HCT116 (cell line): ENCODE measurements at regions not wholly inside any gene's neighbourhood (a gene's known extent, or its start where the extent isn't known, plus 50 kb on each side); places are given as distances from the start of the nearest gene placed in this dataset.

Experiments
- ATAC-seq: fragments of 200-7000 bp; cut with Tn5 transposase; 2 replicates; pipeline ENCODE4 v1.9.1; 2020; ENCODE audit warnings: mild to moderate bottlenecking, moderate library complexity
- BruUV-seq: library from RNA; stranded (reverse); fragments of 400-500 nt; replicated peaks from 2 replicates; lab custom pipeline; 2021; lab: Mats Ljungman, UMichigan
- CTCF ChIA-PET: fragments of 300-600 bp; sonication (Branson Sonifier 250); formaldehyde crosslinking; loops from one replicate; lab custom pipeline; 2021; ENCODE audit warnings: antibody characterized with exemption; lab: Charles Lee
- POLR2A ChIA-PET: fragments of 300-600, 350-600 bp; sonication (Branson Sonifier 250); formaldehyde crosslinking; loops from one replicate; lab custom pipeline; 2021; ENCODE audit warnings: antibody characterized with exemption; lab: Charles Lee
- RAD21 ChIA-PET, 2 experiments: fragments of 300-600 bp; sonication (Branson Sonifier 250); formaldehyde crosslinking; loops; one replicate each; lab custom pipeline; 2023; ENCODE audit warnings: low total read pairs in 2 of 2; ENCODE audit not compliant: uncharacterized antibody in 2 of 2, unreplicated experiment in 2 of 2, low non-redundant PET in 1 of 2; lab: Charles Lee
- DNase-seq: peaks from one replicate; pipeline ENCODE4 v3.0.0-alpha.2; 2010; ENCODE audit warnings: low read depth, low spot score
- H2AFZ ChIP-seq: fragments of 200-600 bp; shearing (Covaris generic), sonication (generic); 2 replicates; pipeline ENCODE4 v1.6.1; 2017; ENCODE audit warnings: low read depth, mixed run types, mixed read lengths, antibody characterized with exemption, low read length; ENCODE audit not compliant: poor library complexity, severe bottlenecking
- H3K27ac ChIP-seq: 2 replicates; pipeline ENCODE4 v1.5.1; 2012; ENCODE audit warnings: low read depth, low read length
- H3K27me3 ChIP-seq: fragments of 200-600 bp; sonication (generic); 2 replicates; pipeline ENCODE4 v1.6.1; 2016; ENCODE audit warnings: mixed run types, low read length, mixed read lengths; ENCODE audit not compliant: insufficient read depth
- H3K36me3 ChIP-seq, 2 experiments: fragments of 200-500 bp in 1 of 2; fragments of 200-600 bp in 1 of 2; sonication (Bioruptor generic) in 1 of 2; sonication (generic) in 1 of 2; 2 replicates each; pipeline versions ENCODE4 v1.5.1 to v1.6.1; 2014 to 2016; ENCODE audit warnings: low read length in 2 of 2, inconsistent platforms in 1 of 2, mixed read lengths in 1 of 2, mixed run types in 1 of 2; ENCODE audit not compliant: insufficient read depth in 2 of 2, control insufficient read depth in 1 of 2
- H3K4me1 ChIP-seq, 2 experiments: fragments of 200-600 bp in 1 of 2; sonication (generic) in 1 of 2; 2 replicates each; pipeline versions ENCODE4 v1.5.1 to v1.6.1; 2012 to 2017; ENCODE audit warnings: low read length in 2 of 2, inconsistent platforms in 1 of 2, mild to moderate bottlenecking in 1 of 2, mixed read lengths in 1 of 2, mixed run types in 1 of 2, moderate library complexity in 1 of 2; ENCODE audit not compliant: insufficient read depth in 2 of 2, control insufficient read depth in 1 of 2
- H3K4me2 ChIP-seq: fragments of 200-600 bp; sonication (generic); 2 replicates; pipeline ENCODE4 v1.6.1; 2017; ENCODE audit warnings: mixed run types, low read length, mixed read lengths
- H3K4me3 ChIP-seq, 2 experiments: fragments of 200-600 bp in 1 of 2; sonication (generic) in 1 of 2; replicated peaks in 1 of 2; 2 replicates each; pipeline ENCODE4 v1.5.1; 2011 to 2016; ENCODE audit warnings: low read length in 2 of 2, control low read depth in 1 of 2, low read depth in 1 of 2, mild to moderate bottlenecking in 1 of 2, mixed read lengths in 1 of 2, mixed run types in 1 of 2
- H3K79me2 ChIP-seq: fragments of 200-600 bp; sonication (generic); 2 replicates; pipeline ENCODE4 v1.6.1; 2017; ENCODE audit warnings: mild to moderate bottlenecking, mixed run types, low read length, moderate library complexity, mixed read lengths; ENCODE audit not compliant: insufficient read depth
- H3K9ac ChIP-seq: fragments of 200-600 bp; sonication (generic); 2 replicates; pipeline ENCODE4 v1.6.1; 2016; ENCODE audit warnings: low read length, mixed read lengths
- H3K9me2 ChIP-seq: fragments of 200-600 bp; sonication (generic), shearing (Covaris generic); 2 replicates; pipeline ENCODE4 v1.6.1; 2017; ENCODE audit warnings: mixed run types, mild to moderate bottlenecking, moderate library complexity; ENCODE audit not compliant: insufficient read depth
- H3K9me3 ChIP-seq, 2 experiments: fragments of 200-500 bp in 1 of 2; fragments of 200-600 bp in 1 of 2; sonication (Bioruptor generic) in 1 of 2; sonication (generic) in 1 of 2; 2 replicates each; pipeline ENCODE4 v1.6.1; 2014 to 2017; ENCODE audit warnings: low read length in 2 of 2, mixed read lengths in 2 of 2, inconsistent platforms in 1 of 2, low read depth in 1 of 2, mild to moderate bottlenecking in 1 of 2, mixed run types in 1 of 2, moderate library complexity in 1 of 2; ENCODE audit not compliant: control insufficient read depth in 1 of 2, insufficient read depth in 1 of 2
- H4K20me1 ChIP-seq: fragments of 200-600 bp; sonication (generic), shearing (Covaris generic); 2 replicates; pipeline ENCODE4 v1.6.1; 2017; ENCODE audit warnings: mixed run types, mild to moderate bottlenecking, moderate library complexity; ENCODE audit not compliant: insufficient read depth
- CTCF ChIP-seq, 3 experiments: fragments of 200-600 bp in 1 of 3; sonication (generic) in 1 of 3; IDR thresholded peaks in 2 of 3; conservative IDR thresholded peaks in 1 of 3; 2 replicates each; pipeline ENCODE4 v1.5.1; 2012 to 2017; ENCODE audit warnings: low read depth in 2 of 3, low read length in 2 of 3, antibody characterized with exemption in 1 of 3, borderline replicate concordance in 1 of 3, control low read depth in 1 of 3, mild to moderate bottlenecking in 1 of 3, mixed read lengths in 1 of 3, mixed run types in 1 of 3, moderate library complexity in 1 of 3; ENCODE audit not compliant: insufficient read depth in 1 of 3
- EZH2 ChIP-seq: fragments of 200-600 bp; sonication (generic); IDR thresholded peaks from 2 replicates; pipeline ENCODE4 v1.6.1; 2017; ENCODE audit warnings: antibody characterized with exemption, mixed run types
- EZH2phosphoT487 ChIP-seq: fragments of 200-600 bp; IDR thresholded peaks from 2 replicates; pipeline ENCODE4 v1.6.1; 2018; ENCODE audit warnings: antibody characterized with exemption, borderline replicate concordance
- JUND ChIP-seq: IDR thresholded peaks from 2 replicates; pipeline ENCODE4 v1.6.1; 2012
- POLR2A ChIP-seq: IDR thresholded peaks from 2 replicates; pipeline ENCODE4 v1.7.0; 2011; ENCODE audit warnings: borderline replicate concordance; ENCODE audit not compliant: insufficient read depth, insufficient read length; ENCODE audit errors: extremely low read depth
- intact Hi-C: fragments of 100-400 bp; cut with micrococcal nuclease; formaldehyde crosslinking; loops from 2 replicates; pipeline ENCODE4 v1.10.0; 2022

GRCh38 chr16:85174871-85175723 is 62.8 kb upstream of the CIBAR2 start:
- Histone ChIP-seq H3K4me3 (peak overlapping the region; percentile 31 to 40), H3K36me3 (no peaks in the 10 kb centered on the region; a peak in 1 of 4 replicates), H3K79me2 (peaks cover 84% of the 10 kb centered on the region), H2AFZ (no peak overlapping the region), H3K9me2 (no peaks in the 10 kb centered on the region), H4K20me1 (no peaks in the 10 kb centered on the region), H3K27ac (peak overlapping the region; percentile 76), H3K27me3 (no peaks in the 10 kb centered on the region), H3K4me2 (peak overlapping the region; percentile 74), H3K9me3 (no peaks in the 10 kb centered on the region), H3K9ac (peak overlapping the region; percentile 46), H3K4me1 (peaks cover 40 to 52% of the 10 kb centered on the region in 2 experiments)
- TF ChIP-seq POLR2A, result no peak
- TF ChIP-seq JUND, result no peak
- TF ChIP-seq EZH2phosphoT487, result no peak
- POLR2A ChIA-PET, result interaction anchor here (0.5 kb wide), 1 partner anchor 49 kb away, joined by 3 read pairs; no protein-coding TSS in a partner anchor
- intact Hi-C loops, result loop anchor here (5.0 kb wide), 1 partner anchor 62 kb away; no protein-coding TSS in a partner anchor
- no peak for ATAC-seq
- no TSS peak for BruUV-seq
- RAD21 ChIA-PET, result no interaction called here
- no peak for DNase-seq
- CTCF ChIA-PET, result interaction anchor here (1.2 to 2.7 kb wide), 6 partner anchors 10 to 78 kb away, joined by 3 to 14 read pairs (median 6); no protein-coding TSS in a partner anchor

GRCh38 chr16:85175724-85176233 is 63.5 kb upstream of the CIBAR2 start:
- DNase-seq, result no peak
- Histone ChIP-seq H3K9me2 (no peaks in the 10 kb centered on the region), H2AFZ (no peak overlapping the region), H3K27ac (no peak overlapping the region), H3K9me3 (no peaks in the 10 kb centered on the region), H3K9ac (no peak overlapping the region), H3K79me2 (peaks cover 91% of the 10 kb centered on the region), H4K20me1 (no peaks in the 10 kb centered on the region; the same call in 1 of the 2 replicates)
- RAD21 ChIA-PET, result no interaction called here
- TF ChIP-seq EZH2, result no peak
- TF ChIP-seq CTCF (IDR thresholded peaks at IDR 0.05 in 2 of 3, conservative IDR thresholded peaks at IDR 0.05 in 1 of 3; ENCODE audit: borderline replicate concordance in 1 of 3, insufficient read depth in 1 of 3, low read depth in 2 of 3, low read length in 2 of 3), result no peak
- TF ChIP-seq, all 23 proteins: peak for 0
- Histone ChIP-seq H3K36me3 (no peaks in the 10 kb centered on the region; a peak in 1 of 4 replicates), H3K4me2 (no peak overlapping the region), H3K27me3 (no peaks in the 10 kb centered on the region), H3K4me3 (no peak overlapping the region), H3K4me1 (peaks cover 33 to 45% of the 10 kb centered on the region in 2 experiments)
- intact Hi-C loops, result no loop called here
- POLR2A ChIA-PET, result no interaction called here
- CTCF ChIA-PET, result no interaction called here
- ATAC-seq, result no peak
- BruUV-seq, result no TSS peak
